GM11168 (cell line): ENCODE measurements at regions not wholly inside any gene's neighbourhood (a gene's known extent, or its start where the extent isn't known, plus 50 kb on each side); places are given as distances from the start of the nearest gene placed in this dataset.

Experiments
- in situ Hi-C: fragments of 300-500 bp; cut with MboI; formaldehyde crosslinking; loops from one replicate; pipeline ENCODE4 v1.12.0; 2022; ENCODE audit warnings: low sequenced_read_pairs; ENCODE audit not compliant: unreplicated experiment

DNA sequence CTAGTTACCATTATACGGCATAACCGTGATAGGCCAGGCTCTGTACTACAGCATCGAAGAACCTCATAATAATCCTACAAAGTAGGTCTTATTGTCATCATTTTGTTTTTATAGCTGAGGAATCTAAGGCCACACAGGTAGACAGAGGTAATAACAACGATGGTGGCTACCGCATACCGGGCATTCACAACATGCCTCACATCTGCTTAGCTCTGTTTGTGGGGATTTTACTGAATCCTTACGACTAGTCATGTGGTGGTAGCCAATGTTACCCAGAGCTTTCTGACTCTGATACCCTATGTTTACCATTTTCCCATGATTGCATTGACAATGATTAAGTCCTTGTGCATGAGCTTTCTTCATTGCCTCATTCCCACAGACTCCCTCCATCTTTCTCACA lies 269.4 kb downstream of the TCF7L2 start:
- in situ Hi-C loops, result no loop called here

DNA sequence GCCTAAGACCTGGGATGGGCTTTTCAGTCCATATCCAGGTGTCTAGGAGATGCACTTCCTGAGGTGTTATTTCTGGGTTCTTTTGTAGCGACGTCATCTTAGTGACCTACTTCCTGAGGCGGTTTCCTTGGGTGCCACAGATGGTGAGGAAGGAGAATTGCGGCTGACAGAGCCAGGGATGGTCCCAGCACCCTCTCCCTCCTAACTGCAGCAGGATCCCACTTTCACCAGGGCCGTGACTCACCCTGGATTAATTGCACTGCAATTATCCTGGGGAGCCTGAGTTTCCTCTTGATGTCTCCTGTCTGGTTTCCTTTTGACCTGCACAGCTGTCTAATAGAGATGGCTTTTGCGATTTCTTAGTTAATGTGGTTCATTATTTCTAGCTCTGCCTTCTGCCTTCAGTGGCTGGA lies 271.7 kb downstream of the TCF7L2 start:
- in situ Hi-C loops, result no loop called here

DNA sequence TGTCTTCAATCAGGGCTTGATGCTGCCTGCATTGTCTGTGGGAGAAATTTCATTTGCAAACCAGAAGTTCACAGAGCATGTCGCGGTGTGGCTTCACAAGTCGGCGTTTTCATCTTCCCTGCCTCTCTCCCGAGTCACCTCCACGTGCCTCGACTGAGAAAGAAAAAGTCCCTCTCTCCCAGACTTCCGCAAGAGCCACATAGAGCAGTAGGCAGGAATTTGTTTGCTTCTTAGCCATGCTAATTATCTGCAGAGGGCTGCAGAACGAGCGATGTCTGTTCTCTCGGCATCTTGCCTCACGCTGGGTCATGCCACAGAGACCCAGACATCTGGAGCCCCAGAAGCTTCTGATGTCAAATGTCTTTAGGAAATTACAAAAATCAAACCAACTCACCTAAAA lies 272.2 kb downstream of the TCF7L2 start:
- in situ Hi-C loops, result no loop called here

GRCh38 chr10:113225364-113225763 lies 275.3 kb downstream of the TCF7L2 start:
- in situ Hi-C loops, result no loop called here

GRCh38 chr10:113225903-113226302 lies 275.9 kb downstream of the TCF7L2 start:
- in situ Hi-C loops, result no loop called here

GRCh38 chr10:113226399-113226798 lies 276.4 kb downstream of the TCF7L2 start:
- in situ Hi-C loops, result no loop called here

DNA sequence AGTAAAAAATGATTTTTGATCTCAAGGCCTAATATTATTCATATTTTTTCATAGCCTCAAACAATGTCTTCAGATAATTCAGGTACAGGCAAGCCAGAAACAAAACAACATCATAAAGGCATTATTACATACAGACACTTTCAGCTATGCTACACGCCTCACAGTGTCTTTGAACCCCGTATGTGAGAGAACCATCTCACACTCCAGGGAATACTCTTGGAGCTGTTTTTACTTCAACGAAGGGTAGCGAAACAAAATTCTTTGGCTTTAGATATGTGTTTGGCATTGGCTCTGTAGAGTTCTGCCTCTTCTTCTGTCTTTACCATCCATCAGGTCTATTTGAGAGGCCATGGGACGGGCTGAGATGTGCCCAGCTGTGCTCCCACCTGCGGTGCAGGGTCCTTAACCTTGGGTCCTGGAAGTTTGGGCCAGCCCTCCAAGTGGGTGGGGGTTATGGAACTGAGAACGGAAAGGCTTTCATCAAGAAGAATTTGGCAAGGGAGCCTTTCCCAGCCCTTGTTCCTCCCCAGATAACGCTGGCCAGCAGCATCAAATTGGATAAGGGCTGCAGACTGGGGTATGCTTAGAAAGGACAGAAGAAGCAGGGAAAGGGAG lies 276.9 kb downstream of the TCF7L2 start:
- in situ Hi-C loops, result no loop called here

DNA sequence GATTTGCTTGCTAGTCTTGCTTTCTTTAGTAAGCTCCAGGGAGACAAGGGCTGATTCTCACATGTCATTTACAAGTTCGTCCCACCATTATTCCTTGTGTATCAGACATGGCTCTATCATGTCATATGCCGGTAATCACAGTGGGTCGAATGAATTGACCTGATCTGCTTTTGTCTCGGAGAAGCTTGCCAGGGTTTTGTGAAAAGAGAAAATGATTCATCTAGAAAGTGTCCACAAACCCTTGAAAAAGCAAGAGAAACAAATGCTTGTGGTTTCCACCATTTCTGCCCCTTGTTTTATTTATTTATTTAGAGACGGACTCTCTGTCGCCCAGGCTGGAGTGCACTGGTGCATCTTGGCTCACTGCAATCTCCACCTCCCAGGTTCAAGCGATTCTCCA lies 278.5 kb downstream of the TCF7L2 start:
- in situ Hi-C loops, result no loop called here

DNA sequence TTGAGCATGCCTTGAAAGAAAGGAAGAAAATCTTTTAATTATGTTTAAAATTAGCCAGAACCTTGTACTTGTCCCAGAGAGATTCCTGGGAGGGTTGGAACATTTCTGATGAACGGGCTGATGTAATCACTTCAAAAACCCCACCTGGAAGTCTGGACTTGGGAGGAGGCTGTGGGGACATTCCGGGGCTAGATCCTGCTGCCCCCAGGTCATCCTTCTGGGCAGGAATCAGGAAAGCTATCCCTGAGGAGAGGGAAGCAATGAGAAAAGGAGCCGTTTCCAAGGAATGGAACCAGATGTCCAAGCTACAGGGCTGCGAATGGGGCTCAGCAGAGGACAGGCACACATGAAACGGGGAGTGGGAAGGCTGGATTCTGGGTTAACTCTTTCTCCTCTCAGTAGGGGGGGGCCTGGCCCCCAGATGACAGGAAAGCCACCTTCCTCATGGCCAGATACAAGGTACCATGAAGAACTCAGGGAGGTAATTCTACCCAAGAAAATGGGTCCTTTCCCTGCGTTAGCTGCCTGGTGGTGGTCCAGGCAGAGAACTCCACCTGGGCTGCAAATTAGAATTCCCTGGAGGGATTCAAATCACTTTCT lies 280.1 kb downstream of the TCF7L2 start:
- in situ Hi-C loops, result no loop called here

GRCh38 chr10:113232928-113233511 lies 283.0 kb downstream of the TCF7L2 start:
- in situ Hi-C loops, result no loop called here

DNA sequence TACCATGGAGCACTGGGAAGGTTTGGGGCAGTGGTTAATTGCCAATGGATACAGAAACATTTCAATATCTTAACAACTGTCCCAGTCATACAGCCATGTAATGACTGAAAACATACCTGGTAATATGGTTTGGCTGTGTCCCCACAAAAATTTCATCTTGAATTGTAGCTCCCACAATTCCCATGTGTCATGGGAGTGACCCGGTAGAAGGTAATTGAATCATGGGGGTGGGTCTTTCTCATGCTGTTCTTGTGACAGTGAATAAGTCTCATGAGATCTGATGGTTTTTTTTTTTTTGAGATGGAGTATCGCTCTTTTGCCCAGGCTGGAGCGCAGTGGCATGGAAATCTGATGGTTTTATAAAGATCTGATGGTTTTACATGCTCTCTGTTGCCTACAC lies 284.4 kb downstream of the TCF7L2 start:
- in situ Hi-C loops, result no loop called here

DNA sequence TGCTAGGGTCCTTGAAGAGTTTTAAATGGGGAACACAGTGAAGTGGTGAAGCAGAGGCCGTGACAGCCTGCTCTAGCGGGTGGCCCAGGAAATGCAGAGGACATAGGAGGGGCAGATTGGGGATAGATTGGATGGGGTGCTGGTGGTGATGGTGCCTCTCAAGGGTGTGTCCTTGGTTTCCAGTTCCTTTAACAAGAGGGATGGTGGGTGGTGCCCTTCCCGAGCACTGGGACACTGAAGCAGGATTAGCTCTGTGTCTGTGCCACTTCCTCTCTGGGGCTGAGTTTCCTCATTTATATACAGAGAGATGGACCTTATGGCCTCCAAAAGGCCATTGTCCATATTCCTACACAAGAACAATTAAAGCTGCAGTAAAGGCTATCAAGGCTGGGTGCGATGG lies 285.5 kb downstream of the TCF7L2 start:
- in situ Hi-C loops, result no loop called here

DNA sequence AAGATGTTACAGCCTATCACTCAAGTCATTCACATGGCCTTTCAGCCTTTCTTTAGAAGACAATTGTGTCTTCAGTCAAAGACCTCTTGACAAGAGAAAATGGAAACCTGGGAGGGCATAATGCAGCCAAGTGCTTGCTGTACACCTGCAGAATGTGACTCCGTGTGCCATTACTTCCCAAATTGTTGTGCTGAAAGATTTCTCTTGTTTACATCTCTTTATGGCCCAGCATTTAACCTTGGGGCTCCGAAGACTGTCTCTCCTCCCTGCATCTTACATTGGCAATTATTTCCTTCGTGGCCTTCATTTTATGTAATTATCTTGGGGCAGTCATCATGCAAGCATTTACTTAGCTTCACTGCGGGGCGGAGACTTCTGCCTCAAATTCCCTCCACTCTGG lies 287.0 kb downstream of the TCF7L2 start:
- in situ Hi-C loops, result no loop called here

DNA sequence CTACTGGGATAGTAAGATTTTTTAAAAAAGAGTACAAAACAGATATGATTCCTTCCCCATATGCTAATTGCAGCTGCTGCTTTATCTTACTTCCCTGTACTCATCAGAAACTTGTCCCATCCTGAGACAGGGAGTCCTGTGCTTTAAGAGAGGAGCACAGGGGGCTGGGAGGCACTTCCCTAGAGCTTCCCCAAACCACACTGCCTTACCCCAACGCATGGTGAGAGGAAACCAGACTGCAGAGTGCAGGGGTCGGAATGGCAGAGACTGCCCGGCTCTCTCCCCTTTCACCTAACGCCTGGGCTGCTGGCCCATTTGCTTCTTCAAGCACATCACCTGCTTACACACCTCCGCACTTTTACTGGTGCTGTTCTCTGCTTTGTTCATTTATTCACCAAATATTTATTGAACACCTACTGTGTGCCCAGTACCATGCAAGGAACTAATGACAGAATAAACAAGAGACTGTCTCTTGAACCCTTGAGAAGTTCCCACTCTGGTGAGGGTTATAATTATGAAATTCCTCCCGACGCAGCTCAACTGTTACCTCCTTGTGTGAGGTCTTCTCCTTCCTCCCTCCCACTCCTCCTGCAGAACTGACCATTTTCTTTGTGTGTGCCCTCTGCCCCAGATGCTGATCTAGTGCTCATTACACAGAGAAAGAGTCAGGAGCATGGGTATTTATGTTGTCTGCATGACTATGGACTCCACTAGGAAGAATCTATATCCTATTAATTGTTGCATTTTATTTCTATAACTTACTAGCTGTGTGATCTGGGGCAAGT lies 289.7 kb downstream of the TCF7L2 start:
- in situ Hi-C loops, result no loop called here

DNA sequence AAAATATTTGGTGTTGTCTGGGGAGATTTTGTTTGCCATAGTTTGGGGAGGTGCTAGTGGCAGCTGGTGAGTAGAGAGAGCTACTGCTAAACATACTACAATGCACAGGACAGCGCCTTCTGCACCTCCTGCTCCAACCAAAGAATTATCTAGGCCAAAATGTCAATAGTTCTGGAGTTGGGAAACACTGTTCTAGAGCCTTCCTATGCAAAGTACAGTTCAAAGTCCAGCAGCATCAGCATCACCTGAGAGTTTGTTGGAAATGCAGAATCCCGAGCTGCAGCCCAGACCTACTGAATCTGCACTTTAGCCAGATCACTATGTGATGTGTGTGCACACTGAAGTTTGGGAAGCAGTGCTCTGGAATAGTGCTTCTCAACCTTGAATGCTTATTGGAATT lies 290.7 kb downstream of the TCF7L2 start:
- in situ Hi-C loops, result no loop called here

GRCh38 chr10:113241599-113242360 lies 291.7 kb downstream of the TCF7L2 start:
- in situ Hi-C loops, result no loop called here

DNA sequence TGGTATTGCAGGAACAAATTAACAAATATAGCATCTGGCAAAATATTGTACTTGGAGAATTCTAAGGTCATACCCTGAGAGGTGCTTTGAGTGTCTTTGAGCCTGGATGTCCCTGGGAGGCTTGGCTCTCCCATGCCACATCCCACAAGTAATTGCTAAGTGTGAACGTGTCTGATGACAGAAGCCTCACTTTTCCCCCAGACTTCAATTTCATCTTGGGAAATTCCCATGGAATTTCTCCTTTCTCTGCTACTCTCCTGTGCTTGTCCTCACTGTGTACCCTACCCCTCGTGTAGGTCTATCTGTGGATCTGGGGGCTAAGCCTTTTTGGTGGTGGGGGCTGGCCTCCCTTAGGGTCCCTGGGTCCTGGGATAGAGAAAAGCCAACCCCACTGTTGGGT lies 293.3 kb downstream of the TCF7L2 start:
- in situ Hi-C loops, result no loop called here

DNA sequence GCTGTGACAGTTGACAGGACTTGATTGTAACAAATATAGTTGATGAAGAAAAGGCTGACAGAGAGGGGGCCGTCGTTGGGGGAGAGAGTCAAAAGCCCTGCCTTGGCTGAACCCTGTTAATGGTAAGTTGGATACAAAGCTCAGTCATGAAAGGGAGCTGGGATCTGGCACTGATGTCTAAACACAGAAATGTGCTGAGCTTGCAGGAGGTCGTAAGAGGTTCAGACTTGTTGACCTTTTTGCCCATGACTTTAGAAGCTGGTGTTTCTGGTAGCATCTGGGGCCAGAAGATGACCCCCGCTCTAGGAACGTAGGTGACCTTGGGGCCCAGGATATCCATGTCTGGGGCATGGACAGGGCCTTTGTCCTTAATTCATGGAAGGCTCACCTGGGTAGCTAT lies 294.7 kb downstream of the TCF7L2 start:
- in situ Hi-C loops, result no loop called here

DNA sequence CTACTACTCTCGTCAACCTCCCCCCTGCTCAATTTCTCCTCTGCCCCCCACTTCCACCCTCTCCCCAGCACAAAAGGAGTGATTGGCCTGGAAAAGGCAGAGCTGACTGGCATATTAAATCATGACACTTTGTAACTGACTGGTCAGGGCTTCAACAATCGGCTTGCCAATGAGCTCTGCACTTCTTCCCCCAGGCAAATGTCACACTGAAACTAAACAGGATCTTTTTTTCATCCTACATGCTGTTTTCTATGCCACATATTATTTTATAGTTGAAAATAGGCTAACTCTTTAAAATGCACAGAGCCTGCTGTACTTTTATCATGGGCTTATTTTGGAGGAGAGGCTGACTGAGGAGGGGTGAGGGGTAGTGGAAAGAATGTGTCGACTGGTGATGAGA lies 295.2 kb downstream of the TCF7L2 start:
- in situ Hi-C loops, result no loop called here

GRCh38 chr10:113247050-113247449 lies 297.0 kb downstream of the TCF7L2 start:
- in situ Hi-C loops, result no loop called here
